HEK293 (cell line): ENCODE measurements at regions not wholly inside any gene's neighbourhood (a gene's known extent, or its start where the extent isn't known, plus 50 kb on each side); places are given as distances from the start of the nearest gene placed in this dataset.

Experiments used
- CTCF ChIA-PET: fragments of 350-600 bp; formaldehyde crosslinking; extraction: SDS; loops from one replicate; lab custom pipeline; 2021; ENCODE audit warnings: antibody characterized with exemption; lab: Yijun Ruan, JAX
- POLR2A ChIA-PET: fragments of 300-600 bp; formaldehyde crosslinking; extraction: SDS; loops from one replicate; lab custom pipeline; 2020; ENCODE audit warnings: antibody characterized with exemption, inconsistent platforms; lab: Yijun Ruan, JAX
- H3K27ac ChIP-seq: fragments of 200-500 bp; sonication (Bioruptor generic); 2 replicates; pipeline ENCODE4 v1.5.1; 2014; ENCODE audit warnings: low read depth, low read length, control low read depth, inconsistent platforms; ENCODE audit errors: extremely low read depth
- H3K36me3 ChIP-seq, 2 experiments: fragments of 200-500 bp in 1 of 2; sonication (Bioruptor generic) in 1 of 2; 1 replicate in 1 of 2; 2 replicates in 1 of 2; pipeline ENCODE4 v1.5.1; 2014 to 2017; ENCODE audit warnings: inconsistent platforms in 2 of 2, low read length in 2 of 2; ENCODE audit not compliant: control insufficient read depth in 2 of 2, insufficient read depth in 1 of 2
- H3K4me1 ChIP-seq: fragments of 200-500 bp; sonication (Bioruptor generic); 2 replicates; pipeline ENCODE4 v1.5.1; 2014; ENCODE audit warnings: mild to moderate bottlenecking, low read length, inconsistent platforms; ENCODE audit not compliant: control insufficient read depth, insufficient read depth
- H3K4me3 ChIP-seq: 2 replicates; pipeline ENCODE4 v1.5.1; 2011; ENCODE audit warnings: low read depth, mild to moderate bottlenecking, control low read depth, low read length, moderate library complexity
- H3K9me3 ChIP-seq: fragments of 200-500 bp; sonication (Bioruptor generic); 2 replicates; pipeline ENCODE4 v1.5.1; 2014; ENCODE audit warnings: low read depth, low read length, inconsistent platforms; ENCODE audit not compliant: control insufficient read depth, insufficient read depth
- HOXA7 ChIP-seq: sonication (generic); formaldehyde crosslinking; IDR thresholded peaks from 2 replicates; pipeline ENCODE4 v1.8.1; 2022; ENCODE audit warnings: missing genetic modification reagents, borderline replicate concordance
- MYNN ChIP-seq: fragments of 450-650 bp; formaldehyde crosslinking; IDR thresholded peaks from 2 replicates; pipeline ENCODE4 v1.5.1; 2016; ENCODE audit warnings: missing biosample characterization, missing genetic modification characterization, borderline replicate concordance
- ZBTB8A ChIP-seq: fragments of 450-650 bp; formaldehyde crosslinking; IDR thresholded peaks from 2 replicates; pipeline ENCODE4 v1.5.1; 2016; ENCODE audit warnings: missing biosample characterization, missing genetic modification characterization
- ZFP37 ChIP-seq: fragments of 450-650 bp; formaldehyde crosslinking; IDR thresholded peaks from 2 replicates; pipeline ENCODE4 v1.5.1; 2016; ENCODE audit warnings: missing biosample characterization, missing genetic modification characterization
- ZNF133 ChIP-seq: fragments of 450-650 bp; formaldehyde crosslinking; IDR thresholded peaks from 2 replicates; pipeline ENCODE4 v1.5.1; 2016; ENCODE audit warnings: missing biosample characterization, missing genetic modification characterization
- ZNF146 ChIP-seq: fragments of 450-650 bp; formaldehyde crosslinking; IDR thresholded peaks from 2 replicates; pipeline ENCODE4 v1.5.1; 2016; ENCODE audit warnings: missing biosample characterization, missing genetic modification characterization
- ZNF16 ChIP-seq: fragments of 450-650 bp; formaldehyde crosslinking; IDR thresholded peaks from 2 replicates; pipeline ENCODE4 v1.5.1; 2016; ENCODE audit warnings: low read depth, missing biosample characterization, missing genetic modification characterization
- ZNF174 ChIP-seq: fragments of 450-650 bp; formaldehyde crosslinking; IDR thresholded peaks from 2 replicates; pipeline ENCODE4 v1.5.0; 2017; ENCODE audit warnings: missing biosample characterization, mild to moderate bottlenecking, missing genetic modification characterization
- ZNF175 ChIP-seq: fragments of 450-650 bp; formaldehyde crosslinking; IDR thresholded peaks from 2 replicates; pipeline ENCODE4 v1.5.1; 2016; ENCODE audit warnings: missing biosample characterization, missing genetic modification characterization
- ZNF239 ChIP-seq: fragments of 450-650 bp; formaldehyde crosslinking; IDR thresholded peaks from 2 replicates; pipeline ENCODE4 v1.5.1; 2016; ENCODE audit warnings: missing biosample characterization, missing genetic modification characterization
- ZNF24 ChIP-seq: fragments of 450-650 bp; formaldehyde crosslinking; IDR thresholded peaks from 2 replicates; pipeline ENCODE4 v1.5.1; 2016; ENCODE audit warnings: missing biosample characterization, missing genetic modification characterization
- ZNF394 ChIP-seq: fragments of 450-650 bp; formaldehyde crosslinking; IDR thresholded peaks from 2 replicates; pipeline ENCODE4 v1.5.1; 2016; ENCODE audit warnings: missing biosample characterization, missing genetic modification characterization, mild to moderate bottlenecking, moderate library complexity, borderline replicate concordance
- ZNF654 ChIP-seq: fragments of 450-650 bp; formaldehyde crosslinking; IDR thresholded peaks from 2 replicates; pipeline ENCODE4 v1.5.1; 2016; ENCODE audit warnings: low read depth, missing biosample characterization, missing genetic modification characterization
- ZNF658 ChIP-seq: fragments of 450-650 bp; formaldehyde crosslinking; IDR thresholded peaks from 2 replicates; pipeline ENCODE4; 2016; ENCODE audit warnings: missing biosample characterization, missing genetic modification characterization
- ZNF768 ChIP-seq: fragments of 450-650 bp; formaldehyde crosslinking; IDR thresholded peaks from 2 replicates; pipeline ENCODE4 v1.5.1; 2018; ENCODE audit warnings: missing biosample characterization, mild to moderate bottlenecking, missing genetic modification characterization
- ZNF785 ChIP-seq: fragments of 450-650 bp; formaldehyde crosslinking; IDR thresholded peaks from 2 replicates; pipeline ENCODE4 v1.5.1; 2016; ENCODE audit warnings: missing biosample characterization, missing genetic modification characterization
- ZXDB ChIP-seq: fragments of 450-650 bp; formaldehyde crosslinking; IDR thresholded peaks from 2 replicates; pipeline ENCODE4 v1.5.1; 2016; ENCODE audit warnings: missing biosample characterization, missing genetic modification characterization
- TF ChIP-seq, protein P1 (sequence below): fragments of 450-650 bp; formaldehyde crosslinking; IDR thresholded peaks from 2 replicates; pipeline ENCODE4 v1.5.1; 2016; ENCODE audit warnings: missing biosample characterization, missing genetic modification characterization, low read depth
- TF ChIP-seq, protein P2 (sequence below): fragments of 450-650 bp; formaldehyde crosslinking; IDR thresholded peaks from 2 replicates; pipeline ENCODE4 v1.5.1; 2016; ENCODE audit warnings: missing biosample characterization, missing genetic modification characterization
- TF ChIP-seq, protein P3 (sequence below): fragments of 450-650 bp; formaldehyde crosslinking; optimal IDR thresholded peaks from 2 replicates; pipeline ENCODE3; 2016; ENCODE audit warnings: missing biosample characterization, mild to moderate bottlenecking, missing genetic modification characterization
- TF ChIP-seq, protein P4 (sequence below): fragments of 450-650 bp; formaldehyde crosslinking; IDR thresholded peaks from 2 replicates; pipeline ENCODE4 v1.5.1; 2016; ENCODE audit warnings: missing biosample characterization, missing genetic modification characterization
- TF ChIP-seq, protein P5 (sequence below): fragments of 450-650 bp; formaldehyde crosslinking; conservative IDR thresholded peaks from 2 replicates; pipeline ENCODE4 v1.5.1; 2016; ENCODE audit warnings: low read depth, missing biosample characterization, missing genetic modification characterization

DNA sequence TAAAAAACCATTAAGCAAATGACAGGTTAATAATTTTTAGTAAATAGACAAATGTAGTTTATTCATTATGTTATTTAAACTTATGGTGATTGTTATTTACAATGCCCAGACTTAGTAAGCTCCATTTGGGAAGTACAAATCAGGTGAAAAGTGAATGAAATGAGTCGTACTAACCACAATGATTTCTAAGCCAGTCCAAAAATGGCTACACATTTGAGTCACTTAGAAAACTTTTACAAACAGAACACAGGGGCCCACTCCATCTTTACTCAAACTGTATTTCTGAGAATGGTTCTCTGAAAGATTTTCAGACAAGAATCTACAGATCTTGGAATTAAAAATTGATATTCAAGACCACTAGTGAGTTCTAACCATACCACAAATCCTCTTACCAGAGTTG lies 653.3 kb upstream of the MIS18BP1 start (continued):
- TF ChIP-seq, protein P1, sequence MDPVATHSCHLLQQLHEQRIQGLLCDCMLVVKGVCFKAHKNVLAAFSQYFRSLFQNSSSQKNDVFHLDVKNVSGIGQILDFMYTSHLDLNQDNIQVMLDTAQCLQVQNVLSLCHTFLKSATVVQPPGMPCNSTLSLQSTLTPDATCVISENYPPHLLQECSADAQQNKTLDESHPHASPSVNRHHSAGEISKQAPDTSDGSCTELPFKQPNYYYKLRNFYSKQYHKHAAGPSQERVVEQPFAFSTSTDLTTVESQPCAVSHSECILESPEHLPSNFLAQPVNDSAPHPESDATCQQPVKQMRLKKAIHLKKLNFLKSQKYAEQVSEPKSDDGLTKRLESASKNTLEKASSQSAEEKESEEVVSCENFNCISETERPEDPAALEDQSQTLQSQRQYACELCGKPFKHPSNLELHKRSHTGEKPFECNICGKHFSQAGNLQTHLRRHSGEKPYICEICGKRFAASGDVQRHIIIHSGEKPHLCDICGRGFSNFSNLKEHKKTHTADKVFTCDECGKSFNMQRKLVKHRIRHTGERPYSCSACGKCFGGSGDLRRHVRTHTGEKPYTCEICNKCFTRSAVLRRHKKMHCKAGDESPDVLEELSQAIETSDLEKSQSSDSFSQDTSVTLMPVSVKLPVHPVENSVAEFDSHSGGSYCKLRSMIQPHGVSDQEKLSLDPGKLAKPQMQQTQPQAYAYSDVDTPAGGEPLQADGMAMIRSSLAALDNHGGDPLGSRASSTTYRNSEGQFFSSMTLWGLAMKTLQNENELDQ (tag by site-specific recombination), result no peak
- TF ChIP-seq ZNF785 (tag by site-specific recombination), result no peak
- no peak for TF ChIP-seq ZNF24
- TF ChIP-seq, protein P2, sequence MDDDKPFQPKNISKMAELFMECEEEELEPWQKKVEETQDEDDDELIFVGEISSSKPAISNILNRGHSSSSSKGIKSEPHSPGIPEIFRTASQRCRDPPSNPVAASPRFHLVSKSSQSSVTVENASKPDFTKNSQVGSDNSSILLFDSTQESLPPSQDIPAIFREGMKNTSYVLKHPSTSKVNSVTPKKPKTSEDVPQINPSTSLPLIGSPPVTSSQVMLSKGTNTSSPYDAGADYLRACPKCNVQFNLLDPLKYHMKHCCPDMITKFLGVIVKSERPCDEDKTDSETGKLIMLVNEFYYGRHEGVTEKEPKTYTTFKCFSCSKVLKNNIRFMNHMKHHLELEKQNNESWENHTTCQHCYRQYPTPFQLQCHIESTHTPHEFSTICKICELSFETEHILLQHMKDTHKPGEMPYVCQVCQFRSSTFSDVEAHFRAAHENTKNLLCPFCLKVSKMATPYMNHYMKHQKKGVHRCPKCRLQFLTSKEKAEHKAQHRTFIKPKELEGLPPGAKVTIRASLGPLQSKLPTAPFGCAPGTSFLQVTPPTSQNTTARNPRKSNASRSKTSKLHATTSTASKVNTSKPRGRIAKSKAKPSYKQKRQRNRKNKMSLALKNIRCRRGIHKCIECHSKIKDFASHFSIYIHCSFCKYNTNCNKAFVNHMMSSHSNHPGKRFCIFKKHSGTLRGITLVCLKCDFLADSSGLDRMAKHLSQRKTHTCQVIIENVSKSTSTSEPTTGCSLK (tag by site-specific recombination), result no peak

DNA sequence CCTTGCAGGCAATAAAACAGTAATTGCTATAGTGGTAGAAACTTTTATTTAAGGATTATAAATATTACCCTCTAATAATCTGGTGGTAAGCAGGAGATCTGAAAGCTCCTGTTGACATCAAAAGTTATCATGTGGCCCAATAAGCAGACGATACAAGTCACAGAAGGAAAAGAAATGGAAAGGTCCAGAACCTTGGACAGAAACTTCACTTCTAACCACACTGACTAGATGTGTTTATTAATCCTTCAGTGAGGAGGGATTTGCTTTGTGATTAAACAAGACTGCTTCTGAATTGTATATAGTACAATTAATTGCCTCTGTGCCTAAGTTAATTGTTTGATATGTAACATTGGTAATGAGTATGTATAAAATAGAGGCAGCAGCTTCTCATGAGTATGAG lies 652.7 kb upstream of the MIS18BP1 start:
- Histone ChIP-seq H3K4me1 (no peaks in the 10 kb centered on the region), H3K9me3 (no peaks in the 10 kb centered on the region), H3K27ac (no peak overlapping the region), H3K36me3 (no peaks in the 10 kb centered on the region), H3K4me3 (no peak overlapping the region)
- ChIA-PET CTCF (no interaction called here), POLR2A (no interaction called here)
- TF ChIP-seq MYNN (tag by site-specific recombination), result no peak
- TF ChIP-seq, protein P3, sequence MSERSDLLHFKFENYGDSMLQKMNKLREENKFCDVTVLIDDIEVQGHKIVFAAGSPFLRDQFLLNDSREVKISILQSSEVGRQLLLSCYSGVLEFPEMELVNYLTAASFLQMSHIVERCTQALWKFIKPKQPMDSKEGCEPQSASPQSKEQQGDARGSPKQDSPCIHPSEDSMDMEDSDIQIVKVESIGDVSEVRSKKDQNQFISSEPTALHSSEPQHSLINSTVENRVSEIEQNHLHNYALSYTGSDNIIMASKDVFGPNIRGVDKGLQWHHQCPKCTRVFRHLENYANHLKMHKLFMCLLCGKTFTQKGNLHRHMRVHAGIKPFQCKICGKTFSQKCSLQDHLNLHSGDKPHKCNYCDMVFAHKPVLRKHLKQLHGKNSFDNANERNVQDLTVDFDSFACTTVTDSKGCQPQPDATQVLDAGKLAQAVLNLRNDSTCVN (tag by site-specific recombination), result no peak
- no peak for TF ChIP-seq ZNF658 (tag by site-specific recombination)
- no peak for TF ChIP-seq ZNF133 (tag by site-specific recombination)
- no peak for TF ChIP-seq ZNF768 (tag by site-specific recombination)
- no peak for TF ChIP-seq ZNF175
- TF ChIP-seq ZNF16, result no peak
- TF ChIP-seq, protein P4, sequence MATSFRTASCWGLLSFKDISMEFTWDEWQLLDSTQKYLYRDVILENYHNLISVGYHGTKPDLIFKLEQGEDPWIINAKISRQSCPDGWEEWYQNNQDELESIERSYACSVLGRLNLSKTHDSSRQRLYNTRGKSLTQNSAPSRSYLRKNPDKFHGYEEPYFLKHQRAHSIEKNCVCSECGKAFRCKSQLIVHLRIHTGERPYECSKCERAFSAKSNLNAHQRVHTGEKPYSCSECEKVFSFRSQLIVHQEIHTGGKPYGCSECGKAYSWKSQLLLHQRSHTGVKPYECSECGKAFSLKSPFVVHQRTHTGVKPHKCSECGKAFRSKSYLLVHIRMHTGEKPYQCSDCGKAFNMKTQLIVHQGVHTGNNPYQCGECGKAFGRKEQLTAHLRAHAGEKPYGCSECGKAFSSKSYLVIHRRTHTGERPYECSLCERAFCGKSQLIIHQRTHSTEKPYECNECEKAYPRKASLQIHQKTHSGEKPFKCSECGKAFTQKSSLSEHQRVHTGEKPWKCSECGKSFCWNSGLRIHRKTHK (tag by site-specific recombination), result no peak
- TF ChIP-seq ZBTB8A (tag by site-specific recombination), result no peak
- TF ChIP-seq ZNF174 (tag by site-specific recombination), result no peak
- TF ChIP-seq ZNF239 (tag by site-specific recombination), result no peak
- TF ChIP-seq, protein P5, sequence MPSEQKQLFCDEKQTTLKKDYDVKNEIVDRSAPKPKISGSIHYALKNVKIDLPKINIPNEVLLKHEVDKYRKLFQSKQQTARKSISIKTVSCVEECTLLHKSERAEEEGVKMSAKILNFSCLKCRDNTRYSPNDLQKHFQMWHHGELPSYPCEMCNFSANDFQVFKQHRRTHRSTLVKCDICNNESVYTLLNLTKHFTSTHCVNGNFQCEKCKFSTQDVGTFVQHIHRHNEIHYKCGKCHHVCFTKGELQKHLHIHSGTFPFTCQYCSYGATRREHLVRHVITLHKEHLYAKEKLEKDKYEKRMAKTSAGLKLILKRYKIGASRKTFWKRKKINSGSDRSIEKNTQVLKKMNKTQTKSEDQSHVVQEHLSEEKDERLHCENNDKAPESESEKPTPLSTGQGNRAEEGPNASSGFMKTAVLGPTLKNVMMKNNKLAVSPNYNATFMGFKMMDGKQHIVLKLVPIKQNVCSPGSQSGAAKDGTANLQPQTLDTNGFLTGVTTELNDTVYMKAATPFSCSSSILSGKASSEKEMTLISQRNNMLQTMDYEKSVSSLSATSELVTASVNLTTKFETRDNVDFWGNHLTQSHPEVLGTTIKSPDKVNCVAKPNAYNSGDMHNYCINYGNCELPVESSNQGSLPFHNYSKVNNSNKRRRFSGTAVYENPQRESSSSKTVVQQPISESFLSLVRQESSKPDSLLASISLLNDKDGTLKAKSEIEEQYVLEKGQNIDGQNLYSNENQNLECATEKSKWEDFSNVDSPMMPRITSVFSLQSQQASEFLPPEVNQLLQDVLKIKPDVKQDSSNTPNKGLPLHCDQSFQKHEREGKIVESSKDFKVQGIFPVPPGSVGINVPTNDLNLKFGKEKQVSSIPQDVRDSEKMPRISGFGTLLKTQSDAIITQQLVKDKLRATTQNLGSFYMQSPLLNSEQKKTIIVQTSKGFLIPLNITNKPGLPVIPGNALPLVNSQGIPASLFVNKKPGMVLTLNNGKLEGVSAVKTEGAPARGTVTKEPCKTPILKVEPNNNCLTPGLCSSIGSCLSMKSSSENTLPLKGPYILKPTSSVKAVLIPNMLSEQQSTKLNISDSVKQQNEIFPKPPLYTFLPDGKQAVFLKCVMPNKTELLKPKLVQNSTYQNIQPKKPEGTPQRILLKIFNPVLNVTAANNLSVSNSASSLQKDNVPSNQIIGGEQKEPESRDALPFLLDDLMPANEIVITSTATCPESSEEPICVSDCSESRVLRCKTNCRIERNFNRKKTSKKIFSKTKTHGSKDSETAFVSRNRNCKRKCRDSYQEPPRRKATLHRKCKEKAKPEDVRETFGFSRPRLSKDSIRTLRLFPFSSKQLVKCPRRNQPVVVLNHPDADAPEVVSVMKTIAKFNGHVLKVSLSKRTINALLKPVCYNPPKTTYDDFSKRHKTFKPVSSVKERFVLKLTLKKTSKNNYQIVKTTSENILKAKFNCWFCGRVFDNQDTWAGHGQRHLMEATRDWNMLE (tag by site-specific recombination), result no peak
- TF ChIP-seq HOXA7 (CRISPR knock-in tag), result no peak
- TF ChIP-seq ZXDB (tag by site-specific recombination), result no peak
- no peak for TF ChIP-seq ZNF394 (tag by site-specific recombination)
- TF ChIP-seq ZNF146 (tag by site-specific recombination), result no peak
- TF ChIP-seq ZNF654 (tag by site-specific recombination), result no peak
- TF ChIP-seq ZFP37, result no peak
